ENCODE measurements at regions not wholly inside any gene's neighbourhood (a gene's known extent, or its start where the extent isn't known, plus 50 kb on each side); places are given as distances from the start of the nearest gene placed in this dataset.

GRCh38 chr10:43765516-43765915 is 116.8 kb upstream of the ZNF32 start:
- H3K4me3 ChIP-seq (ENCODE audit: low read depth, low read length): no peak overlapping the region
- no peaks in the 10 kb centered on the region for H3K27me3 ChIP-seq (ENCODE audit: control insufficient read depth, insufficient read depth, low read length)
- H3K36me3 ChIP-seq (ENCODE audit: control insufficient read depth, insufficient read depth, low read length): no peaks in the 10 kb centered on the region
- ChIA-PET POLR2A (no interaction called here), CTCF (no interaction called here)
- DNase-seq (ENCODE audit: low read depth): no peak
- TF ChIP-seq, protein P1, sequence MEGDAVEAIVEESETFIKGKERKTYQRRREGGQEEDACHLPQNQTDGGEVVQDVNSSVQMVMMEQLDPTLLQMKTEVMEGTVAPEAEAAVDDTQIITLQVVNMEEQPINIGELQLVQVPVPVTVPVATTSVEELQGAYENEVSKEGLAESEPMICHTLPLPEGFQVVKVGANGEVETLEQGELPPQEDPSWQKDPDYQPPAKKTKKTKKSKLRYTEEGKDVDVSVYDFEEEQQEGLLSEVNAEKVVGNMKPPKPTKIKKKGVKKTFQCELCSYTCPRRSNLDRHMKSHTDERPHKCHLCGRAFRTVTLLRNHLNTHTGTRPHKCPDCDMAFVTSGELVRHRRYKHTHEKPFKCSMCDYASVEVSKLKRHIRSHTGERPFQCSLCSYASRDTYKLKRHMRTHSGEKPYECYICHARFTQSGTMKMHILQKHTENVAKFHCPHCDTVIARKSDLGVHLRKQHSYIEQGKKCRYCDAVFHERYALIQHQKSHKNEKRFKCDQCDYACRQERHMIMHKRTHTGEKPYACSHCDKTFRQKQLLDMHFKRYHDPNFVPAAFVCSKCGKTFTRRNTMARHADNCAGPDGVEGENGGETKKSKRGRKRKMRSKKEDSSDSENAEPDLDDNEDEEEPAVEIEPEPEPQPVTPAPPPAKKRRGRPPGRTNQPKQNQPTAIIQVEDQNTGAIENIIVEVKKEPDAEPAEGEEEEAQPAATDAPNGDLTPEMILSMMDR (IDR thresholded peaks at IDR 0.05; ENCODE audit: insufficient read depth, low read depth, low read length): no peak

DNA sequence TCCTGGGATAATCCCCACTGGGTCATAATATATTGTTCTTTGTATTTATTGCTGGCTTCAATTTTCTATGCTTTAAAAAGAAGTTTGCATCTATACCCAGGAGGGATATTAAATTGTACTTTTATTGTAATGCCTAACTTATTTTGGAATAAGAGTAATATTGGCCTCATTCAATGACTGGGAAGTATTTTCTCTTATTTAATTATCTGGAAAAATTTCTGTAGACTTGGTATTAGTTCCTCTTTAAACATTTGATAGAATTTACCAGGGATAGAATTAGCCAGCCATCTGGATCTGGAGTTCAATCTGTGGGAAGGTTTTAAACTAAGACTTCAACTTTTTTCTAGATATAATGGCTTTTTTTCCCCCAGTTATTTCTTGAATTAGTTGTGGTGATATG is 115.2 kb upstream of the ZNF32 start:
- ChIA-PET CTCF (no interaction called here), POLR2A (no interaction called here)
- H3K27me3 ChIP-seq (ENCODE audit: control insufficient read depth, insufficient read depth, low read length): no peaks in the 10 kb centered on the region
- H3K36me3 ChIP-seq (ENCODE audit: control insufficient read depth, insufficient read depth, low read length): no peaks in the 10 kb centered on the region
- TF ChIP-seq, protein P1 (IDR thresholded peaks at IDR 0.05; ENCODE audit: insufficient read depth, low read depth, low read length): no peak
- DNase-seq (ENCODE audit: low read depth): no peak
- no peak overlapping the region for H3K4me3 ChIP-seq (ENCODE audit: low read depth, low read length)

GRCh38 chr10:43760514-43760913 is 111.8 kb upstream of the ZNF32 start:
- no peak for DNase-seq (ENCODE audit: low read depth)
- H3K36me3 ChIP-seq (ENCODE audit: control insufficient read depth, insufficient read depth, low read length): no peaks in the 10 kb centered on the region
- POLR2A ChIA-PET: no interaction called here
- no peaks in the 10 kb centered on the region for H3K27me3 ChIP-seq (ENCODE audit: control insufficient read depth, insufficient read depth, low read length)
- CTCF ChIA-PET: no interaction called here
- TF ChIP-seq, protein P1 (IDR thresholded peaks at IDR 0.05; ENCODE audit: insufficient read depth, low read depth, low read length): no peak
- no peak overlapping the region for H3K4me3 ChIP-seq (ENCODE audit: low read depth, low read length)

DNA sequence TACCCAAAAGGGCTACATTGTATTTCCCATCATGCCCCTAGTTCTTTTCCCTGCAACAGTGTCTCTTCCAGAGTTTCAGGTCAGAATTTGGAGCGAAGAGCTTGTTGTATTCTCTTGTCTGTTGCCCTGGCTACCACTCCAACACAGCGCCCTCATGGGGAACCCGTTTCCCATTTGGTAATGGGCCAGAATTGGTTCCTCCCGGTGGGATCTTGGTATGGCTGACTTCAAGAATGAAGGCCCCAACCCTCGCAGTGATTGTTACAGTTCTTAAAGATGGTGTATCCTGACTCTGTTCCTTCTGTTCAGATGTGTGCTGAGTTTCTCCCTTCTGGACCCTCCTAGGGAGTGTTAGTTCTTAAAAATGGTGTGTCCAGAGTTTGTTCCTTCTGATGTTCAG is 110.5 kb upstream of the ZNF32 start:
- POLR2A ChIA-PET: no interaction called here
- CTCF ChIA-PET: no interaction called here

DNA sequence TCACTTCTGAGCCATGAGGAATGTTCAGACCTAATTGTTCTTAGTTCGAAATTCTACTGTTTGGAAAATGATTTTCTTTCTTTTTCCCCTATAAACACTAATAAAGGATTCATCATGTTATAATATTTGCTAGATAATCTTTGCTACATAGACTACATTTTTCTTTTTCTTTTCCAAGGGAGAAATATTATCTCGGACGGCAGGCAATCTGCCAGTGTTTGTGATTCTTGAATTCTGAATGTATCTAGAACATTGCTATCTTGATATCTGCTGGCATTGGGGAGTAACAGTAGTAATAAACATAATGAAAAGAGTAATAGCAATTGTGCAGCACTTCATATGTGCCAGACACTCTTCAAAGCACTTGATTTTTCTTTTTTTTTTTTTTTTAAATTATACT is 107.7 kb upstream of the ZNF32 start:
- no peaks in the 10 kb centered on the region for H3K36me3 ChIP-seq (ENCODE audit: control insufficient read depth, insufficient read depth, low read length)
- DNase-seq (ENCODE audit: low read depth): no peak
- CTCF ChIA-PET: no interaction called here
- POLR2A ChIA-PET: no interaction called here
- TF ChIP-seq, protein P1 (IDR thresholded peaks at IDR 0.05; ENCODE audit: insufficient read depth, low read depth, low read length): no peak
- H3K27me3 ChIP-seq (ENCODE audit: control insufficient read depth, insufficient read depth, low read length): no peaks in the 10 kb centered on the region
- no peak overlapping the region for H3K4me3 ChIP-seq (ENCODE audit: low read depth, low read length)

More for the DNA sequence above, 110.5 kb upstream of the ZNF32 start:
- DNase-seq (ENCODE audit: low read depth): no peak
- TF ChIP-seq, protein P1 (IDR thresholded peaks at IDR 0.05; ENCODE audit: insufficient read depth, low read depth, low read length): no peak
- H3K36me3 ChIP-seq (ENCODE audit: control insufficient read depth, insufficient read depth, low read length): no peaks in the 10 kb centered on the region
- H3K4me3 ChIP-seq (ENCODE audit: low read depth, low read length): no peak overlapping the region
- no peaks in the 10 kb centered on the region for H3K27me3 ChIP-seq (ENCODE audit: control insufficient read depth, insufficient read depth, low read length)
